PC-9 (cell line): ENCODE measurements at regions not wholly inside any gene's neighbourhood (a gene's known extent, or its start where the extent isn't known, plus 50 kb on each side); places are given as distances from the start of the nearest gene placed in this dataset.

Experiments
- BruUV-seq: library from RNA; stranded (reverse); fragments of 400-500 nt; replicated peaks from 2 replicates; lab custom pipeline; 2021; lab: Mats Ljungman, UMichigan
- CTCF ChIA-PET: fragments of 300-600 bp; sonication (Branson Sonifier 250); formaldehyde crosslinking; loops from one replicate; lab custom pipeline; 2022; ENCODE audit warnings: antibody characterized with exemption; lab: Charles Lee
- POLR2A ChIA-PET: fragments of 300-600 bp; sonication (Branson Sonifier 250); formaldehyde crosslinking; loops from one replicate; lab custom pipeline; 2022; ENCODE audit warnings: antibody characterized with exemption; ENCODE audit not compliant: unreplicated experiment; lab: Charles Lee
- DNase-seq, 2 experiments: peaks; one replicate each; pipeline versions ENCODE4 v3.0.0 to v3.0.0-alpha.2; 2015 to 2022; ENCODE audit warnings: mixed read lengths in 1 of 2
- H2AFZ ChIP-seq: fragments of 200-600 bp; sonication (generic); 2 replicates; pipeline ENCODE4 v1.8.1; 2017; ENCODE audit warnings: antibody characterized with exemption
- H3F3A ChIP-seq: fragments of 200-600 bp; sonication (generic); 2 replicates; pipeline ENCODE4 v1.8.1; 2017; ENCODE audit warnings: antibody characterized with exemption, mild to moderate bottlenecking, low read depth; ENCODE audit not compliant: insufficient read depth
- H3K27ac ChIP-seq: fragments of 200-600 bp; sonication (generic); 2 replicates; pipeline ENCODE4 v1.6.1; 2016; ENCODE audit warnings: mixed run types
- H3K27me3 ChIP-seq: fragments of 200-600 bp; sonication (generic); 2 replicates; pipeline ENCODE4 v1.6.1; 2016; ENCODE audit warnings: low read depth, mixed run types; ENCODE audit not compliant: insufficient read depth
- H3K36me3 ChIP-seq: fragments of 200-600 bp; sonication (generic); 2 replicates; pipeline ENCODE4 v1.6.1; 2016; ENCODE audit warnings: low read depth, mixed run types
- H3K4me1 ChIP-seq: fragments of 200-600 bp; sonication (generic); replicated peaks from 2 replicates; pipeline ENCODE4 v1.6.1; 2016; ENCODE audit warnings: mixed run types; ENCODE audit not compliant: insufficient read depth
- H3K4me2 ChIP-seq: fragments of 200-600 bp; sonication (generic); 2 replicates; pipeline ENCODE4 v1.6.1; 2017; ENCODE audit warnings: mixed run types
- H3K4me3 ChIP-seq: fragments of 200-600 bp; sonication (generic); 2 replicates; pipeline ENCODE4 v1.6.1; 2016; ENCODE audit warnings: mixed run types
- H3K79me2 ChIP-seq: fragments of 200-600 bp; sonication (generic); 2 replicates; pipeline ENCODE4 v1.6.1; 2017; ENCODE audit warnings: low read depth, mixed run types
- H3K9me2 ChIP-seq: fragments of 200-600 bp; sonication (generic); 2 replicates; pipeline ENCODE4 v1.8.1; 2017; ENCODE audit warnings: mild to moderate bottlenecking; ENCODE audit not compliant: insufficient read depth
- H3K9me3 ChIP-seq: fragments of 200-600 bp; sonication (generic); 2 replicates; pipeline ENCODE4 v1.8.1; 2016; ENCODE audit warnings: low read depth; ENCODE audit not compliant: insufficient read depth
- H4K20me1 ChIP-seq: fragments of 200-600 bp; sonication (generic); 2 replicates; pipeline ENCODE4 v1.8.1; 2017; ENCODE audit not compliant: insufficient read depth
- EZH2 ChIP-seq: fragments of 200-600 bp; sonication (generic); IDR thresholded peaks from 2 replicates; pipeline ENCODE4 v1.8.0; 2017; ENCODE audit warnings: antibody characterized with exemption, low read depth
- intact Hi-C: fragments of 100-400 bp; cut with micrococcal nuclease; formaldehyde crosslinking; loops from one replicate; pipeline ENCODE4 v1.10.0; 2022; ENCODE audit not compliant: unreplicated experiment
- TF ChIP-seq, protein P1 (sequence below): fragments of 200-600 bp; sonication (generic); conservative IDR thresholded peaks from 2 replicates; pipeline ENCODE4 v1.6.1; 2017; ENCODE audit warnings: mixed run types, antibody characterized with exemption, mild to moderate bottlenecking, moderate library complexity

DNA sequence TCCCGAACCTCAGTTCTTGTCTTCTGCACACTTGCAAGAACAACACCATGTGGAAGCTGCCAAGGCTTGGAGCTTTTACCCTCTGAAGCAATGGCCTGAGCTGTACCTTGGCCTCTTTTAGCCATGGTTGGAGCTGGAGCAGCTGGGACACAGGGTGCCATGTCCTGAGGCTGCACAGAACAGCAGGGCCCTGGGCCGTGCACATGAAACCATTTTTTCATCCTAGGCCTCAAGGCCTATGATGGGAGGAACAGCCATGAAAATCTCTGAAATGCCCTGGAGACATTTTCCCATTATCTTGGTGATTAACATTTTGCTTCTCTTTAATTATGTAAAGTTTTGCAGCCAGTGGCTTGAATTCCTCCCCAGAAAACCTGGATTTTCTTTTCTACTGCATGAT lies 817.8 kb upstream of the CXADR start:
- Histone ChIP-seq H3K4me2 (no peak overlapping the region), H2AFZ (no peak overlapping the region), H3K4me1 (no peaks in the 10 kb centered on the region), H3F3A (no peaks in the 10 kb centered on the region), H3K79me2 (no peaks in the 10 kb centered on the region), H3K36me3 (no peaks in the 10 kb centered on the region), H3K27ac (no peak overlapping the region), H3K27me3 (no peaks in the 10 kb centered on the region), H3K4me3 (no peak overlapping the region), H3K9me3 (no peaks in the 10 kb centered on the region), H4K20me1 (no peaks in the 10 kb centered on the region), H3K9me2 (no peaks in the 10 kb centered on the region)
- intact Hi-C loops = no loop called here
- TF ChIP-seq, protein P1, sequence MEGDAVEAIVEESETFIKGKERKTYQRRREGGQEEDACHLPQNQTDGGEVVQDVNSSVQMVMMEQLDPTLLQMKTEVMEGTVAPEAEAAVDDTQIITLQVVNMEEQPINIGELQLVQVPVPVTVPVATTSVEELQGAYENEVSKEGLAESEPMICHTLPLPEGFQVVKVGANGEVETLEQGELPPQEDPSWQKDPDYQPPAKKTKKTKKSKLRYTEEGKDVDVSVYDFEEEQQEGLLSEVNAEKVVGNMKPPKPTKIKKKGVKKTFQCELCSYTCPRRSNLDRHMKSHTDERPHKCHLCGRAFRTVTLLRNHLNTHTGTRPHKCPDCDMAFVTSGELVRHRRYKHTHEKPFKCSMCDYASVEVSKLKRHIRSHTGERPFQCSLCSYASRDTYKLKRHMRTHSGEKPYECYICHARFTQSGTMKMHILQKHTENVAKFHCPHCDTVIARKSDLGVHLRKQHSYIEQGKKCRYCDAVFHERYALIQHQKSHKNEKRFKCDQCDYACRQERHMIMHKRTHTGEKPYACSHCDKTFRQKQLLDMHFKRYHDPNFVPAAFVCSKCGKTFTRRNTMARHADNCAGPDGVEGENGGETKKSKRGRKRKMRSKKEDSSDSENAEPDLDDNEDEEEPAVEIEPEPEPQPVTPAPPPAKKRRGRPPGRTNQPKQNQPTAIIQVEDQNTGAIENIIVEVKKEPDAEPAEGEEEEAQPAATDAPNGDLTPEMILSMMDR = no peak
- no peak for TF ChIP-seq EZH2
- no TSS peak for BruUV-seq
- DNase-seq = no peak
- ChIA-PET CTCF (no interaction called here), POLR2A (no interaction called here)

DNA sequence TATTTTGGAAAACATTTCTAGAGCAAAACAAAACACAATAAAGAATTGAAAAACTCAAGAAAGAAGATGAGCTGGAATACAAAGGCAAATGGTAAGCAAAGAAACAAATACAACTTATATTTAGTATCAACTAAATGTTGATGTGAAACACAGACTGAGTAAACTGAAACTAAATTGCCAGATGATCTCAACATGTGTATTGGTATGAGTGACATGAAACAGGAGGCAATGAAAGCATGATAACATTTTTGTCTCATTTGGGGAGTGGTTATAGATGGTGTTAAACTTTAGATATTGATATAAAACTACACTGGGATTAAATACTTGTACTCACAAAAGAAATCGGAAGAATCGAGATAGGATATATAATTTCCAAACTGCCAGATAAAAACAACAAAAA lies 805.6 kb upstream of the CXADR start:
- ChIA-PET POLR2A (no interaction called here), CTCF (no interaction called here)
- Histone ChIP-seq H3K36me3 (no peaks in the 10 kb centered on the region), H4K20me1 (no peaks in the 10 kb centered on the region), H3K4me2 (no peak overlapping the region), H3K79me2 (no peaks in the 10 kb centered on the region), H3K9me2 (no peaks in the 10 kb centered on the region), H3K9me3 (no peaks in the 10 kb centered on the region), H3K4me3 (no peak overlapping the region), H2AFZ (no peak overlapping the region), H3K27ac (no peak overlapping the region), H3K4me1 (no peaks in the 10 kb centered on the region), H3K27me3 (no peaks in the 10 kb centered on the region), H3F3A (no peaks in the 10 kb centered on the region)
- BruUV-seq = no TSS peak
- TF ChIP-seq EZH2 = no peak
- TF ChIP-seq, protein P1 = no peak
- intact Hi-C loops = no loop called here
- no peak for DNase-seq

GRCh38 chr21:16708101-16708835 lies 804.6 kb upstream of the CXADR start:
- Histone ChIP-seq H4K20me1 (no peaks in the 10 kb centered on the region), H3K4me2 (no peak overlapping the region), H3K4me1 (no peaks in the 10 kb centered on the region), H3K27ac (no peak overlapping the region), H2AFZ (no peak overlapping the region), H3K9me3 (no peaks in the 10 kb centered on the region), H3K9me2 (no peaks in the 10 kb centered on the region), H3K36me3 (no peaks in the 10 kb centered on the region), H3F3A (no peaks in the 10 kb centered on the region), H3K27me3 (no peaks in the 10 kb centered on the region), H3K4me3 (no peak overlapping the region), H3K79me2 (no peaks in the 10 kb centered on the region)
- BruUV-seq = no TSS peak
- DNase-seq = no peak
- POLR2A ChIA-PET = no interaction called here
- intact Hi-C loops = no loop called here
- no peak for TF ChIP-seq EZH2
- TF ChIP-seq, protein P1 = no peak
- CTCF ChIA-PET = no interaction called here
